ENCODE measurements at regions not wholly inside any gene's neighbourhood (a gene's known extent, or its start where the extent isn't known, plus 50 kb on each side); places are given as distances from the start of the nearest gene placed in this dataset.

- H3K27ac ChIP-seq = no peak overlapping the region
- peak; percentile 64 for TF ChIP-seq CTCF (conservative IDR thresholded peaks at IDR 0.05)
These were observed 134.6 kb upstream of the MGMT start for GRCh38 chr10:129332476-129332875.

GRCh38 chr10:129333706-129334105 is 133.3 kb upstream of the MGMT start:
- TF ChIP-seq CTCF (conservative IDR thresholded peaks at IDR 0.05) = no peak
- H3K27ac ChIP-seq = no peak overlapping the region

GRCh38 chr10:129334266-129334665 is 132.8 kb upstream of the MGMT start:
- no peak for TF ChIP-seq CTCF (conservative IDR thresholded peaks at IDR 0.05)
- H3K27ac ChIP-seq = no peak overlapping the region

GRCh38 chr10:129335396-129335795 is 131.6 kb upstream of the MGMT start:
- H3K27ac ChIP-seq = no peak overlapping the region
- no peak for TF ChIP-seq CTCF (conservative IDR thresholded peaks at IDR 0.05)

DNA sequence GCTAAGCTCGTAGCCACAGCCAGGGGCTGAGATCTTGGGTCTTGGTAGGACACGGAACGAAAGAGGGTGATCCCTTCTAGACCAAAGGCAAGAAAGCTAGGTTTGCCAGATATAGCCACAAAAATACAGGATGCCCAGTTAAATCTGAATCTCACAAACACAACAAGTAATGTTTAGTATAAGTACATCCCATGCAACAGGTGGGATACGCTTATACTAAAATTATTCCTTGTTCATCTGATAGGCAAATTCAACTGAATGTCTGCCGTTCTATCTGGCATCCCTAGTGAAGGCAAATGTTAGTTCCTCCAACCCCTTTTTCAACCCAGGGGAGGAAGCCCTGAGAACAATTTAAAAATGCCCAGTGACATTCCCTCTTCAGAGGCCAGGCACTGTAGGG is 131.1 kb upstream of the MGMT start:
- no peak for TF ChIP-seq CTCF (conservative IDR thresholded peaks at IDR 0.05)
- no peak overlapping the region for H3K27ac ChIP-seq

DNA sequence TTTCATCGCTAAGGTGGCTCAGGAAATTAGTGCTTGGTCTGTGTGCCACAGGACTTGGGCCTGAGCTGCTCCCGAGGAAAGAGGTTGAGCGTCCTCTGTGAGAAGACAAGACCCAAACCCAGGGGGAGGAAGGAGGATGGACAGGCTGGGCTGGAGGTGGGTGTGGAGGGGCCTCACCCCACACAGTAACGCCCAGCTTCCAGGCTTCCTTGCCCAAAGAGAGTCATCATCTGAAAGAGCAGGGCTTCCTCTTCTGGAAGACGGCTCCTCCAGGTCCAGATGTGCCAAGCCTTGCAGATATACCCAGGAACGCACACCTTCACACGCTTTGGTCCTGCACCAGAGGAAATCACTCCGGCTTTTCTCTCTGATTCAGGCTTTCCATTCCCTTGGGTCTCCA is 127.8 kb upstream of the MGMT start:
- TF ChIP-seq CTCF (conservative IDR thresholded peaks at IDR 0.05) = no peak
- no peak overlapping the region for H3K27ac ChIP-seq

DNA sequence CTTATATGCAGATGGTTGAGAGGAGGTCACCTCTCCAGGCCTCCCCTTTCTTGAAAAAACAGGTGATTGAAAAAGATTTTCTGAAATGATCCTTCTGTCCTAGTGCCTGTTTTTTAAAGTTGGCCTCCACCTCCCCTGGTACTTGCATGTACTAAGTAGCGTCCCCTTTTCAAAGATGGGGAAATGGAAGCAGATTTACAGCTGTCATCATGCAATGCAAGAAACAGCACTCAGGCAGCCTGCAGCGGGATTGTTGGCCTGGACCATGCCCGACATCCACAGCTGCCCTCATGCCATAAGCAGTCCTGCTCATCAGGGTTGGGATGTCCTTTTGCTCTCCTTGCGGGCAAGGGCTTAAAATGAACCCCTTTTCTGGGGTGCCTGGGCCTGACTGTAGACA is 127.2 kb upstream of the MGMT start:
- no peak overlapping the region for H3K27ac ChIP-seq
- no peak for TF ChIP-seq CTCF (conservative IDR thresholded peaks at IDR 0.05)

GRCh38 chr10:129341087-129341486 is 126.0 kb upstream of the MGMT start:
- no peak overlapping the region for H3K27ac ChIP-seq
- TF ChIP-seq CTCF (conservative IDR thresholded peaks at IDR 0.05) = no peak
